Ishikawa (cell line): ENCODE measurements at regions not wholly inside any gene's neighbourhood (a gene's known extent, or its start where the extent isn't known, plus 50 kb on each side); places are given as distances from the start of the nearest gene placed in this dataset.

ENCODE experiments used
- CEBPB ChIP-seq: IDR thresholded peaks from 2 replicates; pipeline ENCODE4 v1.6.1; 2012
- CREB1 ChIP-seq: IDR thresholded peaks from 2 replicates; pipeline ENCODE4 v1.6.1; 2012; ENCODE audit warnings: low read depth
- EGR1 ChIP-seq: IDR thresholded peaks from 2 replicates; pipeline ENCODE4 v1.6.1; 2012
- EP300 ChIP-seq: IDR thresholded peaks from 2 replicates; pipeline ENCODE4 v1.6.1; 2012; ENCODE audit warnings: borderline replicate concordance
- FOXM1 ChIP-seq: IDR thresholded peaks from 2 replicates; pipeline ENCODE4 v1.6.1; 2012; ENCODE audit warnings: low read depth, borderline replicate concordance
- NFIC ChIP-seq: IDR thresholded peaks from 2 replicates; pipeline ENCODE4 v1.6.1; 2012
- RAD21 ChIP-seq: IDR thresholded peaks from 2 replicates; pipeline ENCODE4 v1.6.1; 2012; ENCODE audit warnings: low read depth
- TAF1 ChIP-seq: IDR thresholded peaks from 2 replicates; pipeline ENCODE4 v1.6.1; 2012; ENCODE audit warnings: low read depth, mild to moderate bottlenecking
- TCF12 ChIP-seq: IDR thresholded peaks from 2 replicates; pipeline ENCODE4 v1.6.1; 2012; ENCODE audit warnings: low read depth
- TEAD4 ChIP-seq: IDR thresholded peaks from 2 replicates; pipeline ENCODE4 v1.6.1; 2012
- YY1 ChIP-seq: IDR thresholded peaks from 2 replicates; pipeline ENCODE4 v1.6.1; 2012; ENCODE audit warnings: low read depth
- ZBTB7A ChIP-seq: IDR thresholded peaks from 2 replicates; pipeline ENCODE4 v1.6.1; 2012; ENCODE audit warnings: low read depth
- TF ChIP-seq, protein P1 (sequence below): IDR thresholded peaks from 2 replicates; pipeline ENCODE4 v1.6.1; 2012
- TF ChIP-seq, protein P2 (sequence below): IDR thresholded peaks from 2 replicates; pipeline ENCODE4 v1.6.1; 2012
- TF ChIP-seq, protein P3 (sequence below): IDR thresholded peaks from 2 replicates; pipeline ENCODE4 v1.6.1; 2012; ENCODE audit warnings: low read depth, mild to moderate bottlenecking

DNA sequence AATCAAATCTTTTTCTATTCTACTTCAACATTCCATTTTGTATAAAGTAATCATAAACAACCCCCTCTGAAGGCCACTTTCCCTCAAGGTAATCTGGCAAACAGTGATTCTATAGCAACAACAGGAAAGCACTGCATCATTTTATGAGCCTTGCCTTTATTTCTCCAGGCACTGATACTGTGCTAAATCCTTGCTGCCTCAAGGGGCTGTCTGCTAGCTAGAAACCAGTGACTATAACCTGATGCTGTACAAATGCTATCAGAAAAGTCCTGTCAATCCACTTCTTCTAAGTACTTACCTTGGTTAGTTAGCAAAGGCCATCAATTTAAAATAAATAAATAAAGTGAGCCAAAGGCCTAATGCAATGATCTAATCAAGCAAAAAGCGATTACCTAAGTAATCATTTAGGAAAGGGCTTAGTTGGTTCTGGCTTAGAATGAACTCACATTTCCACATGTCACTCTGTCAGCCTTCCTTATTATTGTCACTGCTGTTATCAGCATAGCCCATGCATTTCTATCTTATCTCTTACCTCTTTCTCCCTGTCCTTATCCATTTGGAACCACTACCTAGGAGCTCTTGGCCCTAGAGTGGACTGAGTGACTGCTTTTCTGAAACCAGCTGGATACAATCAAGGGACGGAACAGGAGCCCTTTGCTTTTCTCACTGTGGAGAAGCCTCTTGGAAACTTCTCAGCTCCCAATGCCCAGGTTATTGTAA is 246.1 kb upstream of the MEF2C start:
- no peak for TF ChIP-seq CEBPB
- TF ChIP-seq TEAD4: no peak
- TF ChIP-seq, protein P1, sequence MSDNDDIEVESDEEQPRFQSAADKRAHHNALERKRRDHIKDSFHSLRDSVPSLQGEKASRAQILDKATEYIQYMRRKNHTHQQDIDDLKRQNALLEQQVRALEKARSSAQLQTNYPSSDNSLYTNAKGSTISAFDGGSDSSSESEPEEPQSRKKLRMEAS: no peak
- no peak for TF ChIP-seq FOXM1
- TF ChIP-seq, protein P2, sequence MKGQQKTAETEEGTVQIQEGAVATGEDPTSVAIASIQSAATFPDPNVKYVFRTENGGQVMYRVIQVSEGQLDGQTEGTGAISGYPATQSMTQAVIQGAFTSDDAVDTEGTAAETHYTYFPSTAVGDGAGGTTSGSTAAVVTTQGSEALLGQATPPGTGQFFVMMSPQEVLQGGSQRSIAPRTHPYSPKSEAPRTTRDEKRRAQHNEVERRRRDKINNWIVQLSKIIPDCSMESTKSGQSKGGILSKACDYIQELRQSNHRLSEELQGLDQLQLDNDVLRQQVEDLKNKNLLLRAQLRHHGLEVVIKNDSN: no peak
- no peak for TF ChIP-seq EP300
- TF ChIP-seq CREB1: no peak
- TF ChIP-seq NFIC: no peak
- no peak for TF ChIP-seq TCF12
- TF ChIP-seq ZBTB7A: no peak
- TF ChIP-seq TAF1: no peak
- TF ChIP-seq, protein P3, sequence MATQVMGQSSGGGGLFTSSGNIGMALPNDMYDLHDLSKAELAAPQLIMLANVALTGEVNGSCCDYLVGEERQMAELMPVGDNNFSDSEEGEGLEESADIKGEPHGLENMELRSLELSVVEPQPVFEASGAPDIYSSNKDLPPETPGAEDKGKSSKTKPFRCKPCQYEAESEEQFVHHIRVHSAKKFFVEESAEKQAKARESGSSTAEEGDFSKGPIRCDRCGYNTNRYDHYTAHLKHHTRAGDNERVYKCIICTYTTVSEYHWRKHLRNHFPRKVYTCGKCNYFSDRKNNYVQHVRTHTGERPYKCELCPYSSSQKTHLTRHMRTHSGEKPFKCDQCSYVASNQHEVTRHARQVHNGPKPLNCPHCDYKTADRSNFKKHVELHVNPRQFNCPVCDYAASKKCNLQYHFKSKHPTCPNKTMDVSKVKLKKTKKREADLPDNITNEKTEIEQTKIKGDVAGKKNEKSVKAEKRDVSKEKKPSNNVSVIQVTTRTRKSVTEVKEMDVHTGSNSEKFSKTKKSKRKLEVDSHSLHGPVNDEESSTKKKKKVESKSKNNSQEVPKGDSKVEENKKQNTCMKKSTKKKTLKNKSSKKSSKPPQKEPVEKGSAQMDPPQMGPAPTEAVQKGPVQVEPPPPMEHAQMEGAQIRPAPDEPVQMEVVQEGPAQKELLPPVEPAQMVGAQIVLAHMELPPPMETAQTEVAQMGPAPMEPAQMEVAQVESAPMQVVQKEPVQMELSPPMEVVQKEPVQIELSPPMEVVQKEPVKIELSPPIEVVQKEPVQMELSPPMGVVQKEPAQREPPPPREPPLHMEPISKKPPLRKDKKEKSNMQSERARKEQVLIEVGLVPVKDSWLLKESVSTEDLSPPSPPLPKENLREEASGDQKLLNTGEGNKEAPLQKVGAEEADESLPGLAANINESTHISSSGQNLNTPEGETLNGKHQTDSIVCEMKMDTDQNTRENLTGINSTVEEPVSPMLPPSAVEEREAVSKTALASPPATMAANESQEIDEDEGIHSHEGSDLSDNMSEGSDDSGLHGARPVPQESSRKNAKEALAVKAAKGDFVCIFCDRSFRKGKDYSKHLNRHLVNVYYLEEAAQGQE: no peak
- no peak for TF ChIP-seq YY1

DNA sequence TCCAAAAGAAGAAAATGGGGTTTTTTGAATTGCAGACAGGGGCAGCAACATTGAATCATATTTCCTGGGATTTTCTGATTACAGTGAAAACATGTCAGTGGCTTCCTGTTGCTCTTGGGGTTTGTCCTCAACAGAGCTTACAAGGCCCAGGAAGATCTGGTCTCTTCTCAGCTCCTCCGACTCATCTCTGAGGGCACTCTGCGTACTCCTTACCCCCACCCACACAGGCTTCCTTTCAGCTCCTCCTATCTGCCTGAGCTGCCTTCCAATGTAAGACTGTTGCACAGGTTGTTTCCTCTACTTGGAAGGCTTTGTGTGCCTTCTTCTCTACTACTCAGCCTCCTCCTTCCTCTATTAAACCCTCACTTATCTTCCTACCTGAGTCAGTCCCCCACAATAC is 245.1 kb upstream of the MEF2C start:
- no peak for TF ChIP-seq YY1
- no peak for TF ChIP-seq TAF1
- no peak for TF ChIP-seq FOXM1
- TF ChIP-seq, protein P2: no peak
- no peak for TF ChIP-seq TCF12
- no peak for TF ChIP-seq RAD21
- TF ChIP-seq NFIC: no peak
- no peak for TF ChIP-seq CREB1
- TF ChIP-seq ZBTB7A: no peak
- TF ChIP-seq EP300: no peak
- no peak for TF ChIP-seq TEAD4
- TF ChIP-seq CEBPB: no peak
- TF ChIP-seq, protein P1: no peak

DNA sequence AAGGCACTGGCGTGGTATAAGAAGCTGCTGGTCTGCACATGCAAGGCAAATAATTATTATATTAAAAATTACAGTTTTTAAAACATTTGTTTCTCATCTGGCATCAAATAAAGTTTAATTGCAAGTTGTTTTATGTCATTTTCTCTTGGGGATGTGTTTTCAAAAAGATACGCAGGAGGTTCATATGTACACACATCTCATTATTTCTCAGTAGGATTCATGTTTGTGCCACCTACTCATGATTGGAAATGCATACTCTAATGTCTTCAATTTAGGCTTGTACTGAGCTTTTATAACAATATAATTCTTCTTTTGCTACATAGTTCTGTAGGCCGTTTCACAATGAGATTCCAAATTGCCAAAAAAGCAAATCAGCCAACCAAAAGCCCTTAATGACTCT is 244.2 kb upstream of the MEF2C start:
- TF ChIP-seq FOXM1: no peak
- TF ChIP-seq TCF12: no peak
- TF ChIP-seq CEBPB: no peak
- TF ChIP-seq, protein P3: no peak
- TF ChIP-seq, protein P1: no peak
- no peak for TF ChIP-seq EP300
- TF ChIP-seq, protein P2: no peak
- no peak for TF ChIP-seq YY1
- TF ChIP-seq NFIC: no peak
- no peak for TF ChIP-seq TEAD4
- TF ChIP-seq TAF1: no peak
- TF ChIP-seq ZBTB7A: no peak
- no peak for TF ChIP-seq CREB1
- no peak for TF ChIP-seq EGR1

DNA sequence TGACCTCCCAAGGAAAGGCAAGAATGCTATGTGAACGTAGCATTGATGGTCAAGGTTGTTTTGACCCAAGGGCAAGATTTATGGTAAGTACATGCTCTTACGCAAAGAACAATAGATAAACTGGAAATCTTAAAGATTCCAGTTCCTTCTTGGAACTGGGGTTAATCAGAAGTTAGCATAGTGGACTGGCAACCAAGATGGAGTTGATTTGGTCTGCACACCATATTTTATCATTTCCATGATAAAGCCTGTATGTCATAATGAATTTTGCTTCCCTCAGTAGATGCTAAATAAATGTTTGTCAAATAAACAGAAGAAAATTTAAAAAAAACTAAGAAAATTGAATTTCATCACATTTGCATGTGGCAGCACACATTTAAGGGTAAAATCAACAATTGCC is 242.4 kb upstream of the MEF2C start:
- TF ChIP-seq RAD21 (no peak), EGR1 (no peak), YY1 (no peak), TEAD4 (no peak), EP300 (no peak), CEBPB (no peak), TCF12 (no peak), ZBTB7A (no peak), NFIC (no peak), FOXM1 (no peak), TAF1 (no peak), CREB1 (no peak)
- TF ChIP-seq, protein P3: no peak
- TF ChIP-seq, protein P2: no peak
- TF ChIP-seq, protein P1: no peak
